Coronary artery (tissue), 2 donors: ENCODE measurements at regions not wholly inside any gene's neighbourhood (a gene's known extent, or its start where the extent isn't known, plus 50 kb on each side); places are given as distances from the start of the nearest gene placed in this dataset.

Experiments
- DNase-seq: peaks from one replicate; pipeline ENCODE4 v3.0.0-alpha.2; 2017; ENCODE audit warnings: low spot score
- H3K27ac ChIP-seq, 2 donors: fragments of 200-600 bp; sonication (generic); one replicate each; pipeline ENCODE4 v1.5.1; 2016 to 2019
- H3K4me3 ChIP-seq: fragments of 200-600 bp; sonication (generic); 2 replicates; pipeline ENCODE4 v1.5.1; 2016; ENCODE audit warnings: mild to moderate bottlenecking, moderate library complexity
- TF ChIP-seq, protein P1 (sequence below): fragments of 200-600 bp; sonication (generic); IDR thresholded peaks from one replicate; pipeline ENCODE4 v1.5.1; 2019; ENCODE audit warnings: antibody characterized with exemption

DNA sequence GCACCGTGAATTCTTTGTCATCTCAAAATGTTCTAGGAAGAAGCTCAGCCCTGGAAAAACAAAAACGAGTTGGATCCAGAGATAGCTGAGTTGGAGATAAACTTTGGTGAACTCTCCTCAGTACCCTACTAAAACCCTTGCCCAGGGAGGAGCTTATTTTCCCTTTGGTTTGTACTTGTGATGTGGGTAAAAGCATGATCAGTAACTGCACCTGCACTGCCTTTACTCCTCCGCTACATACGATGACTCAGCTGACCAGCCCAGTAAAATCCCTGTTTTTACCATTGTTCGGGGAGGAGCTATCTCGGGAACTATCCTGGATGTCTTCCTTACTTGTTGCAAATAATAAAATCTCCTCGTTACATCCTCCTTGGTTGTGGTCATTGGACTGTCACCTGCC, 359.3 kb downstream of the SH2D4B start:
- no peak overlapping the region for H3K27ac ChIP-seq
- H3K4me3 ChIP-seq: no peak overlapping the region
- no peak for DNase-seq
- TF ChIP-seq, protein P1, sequence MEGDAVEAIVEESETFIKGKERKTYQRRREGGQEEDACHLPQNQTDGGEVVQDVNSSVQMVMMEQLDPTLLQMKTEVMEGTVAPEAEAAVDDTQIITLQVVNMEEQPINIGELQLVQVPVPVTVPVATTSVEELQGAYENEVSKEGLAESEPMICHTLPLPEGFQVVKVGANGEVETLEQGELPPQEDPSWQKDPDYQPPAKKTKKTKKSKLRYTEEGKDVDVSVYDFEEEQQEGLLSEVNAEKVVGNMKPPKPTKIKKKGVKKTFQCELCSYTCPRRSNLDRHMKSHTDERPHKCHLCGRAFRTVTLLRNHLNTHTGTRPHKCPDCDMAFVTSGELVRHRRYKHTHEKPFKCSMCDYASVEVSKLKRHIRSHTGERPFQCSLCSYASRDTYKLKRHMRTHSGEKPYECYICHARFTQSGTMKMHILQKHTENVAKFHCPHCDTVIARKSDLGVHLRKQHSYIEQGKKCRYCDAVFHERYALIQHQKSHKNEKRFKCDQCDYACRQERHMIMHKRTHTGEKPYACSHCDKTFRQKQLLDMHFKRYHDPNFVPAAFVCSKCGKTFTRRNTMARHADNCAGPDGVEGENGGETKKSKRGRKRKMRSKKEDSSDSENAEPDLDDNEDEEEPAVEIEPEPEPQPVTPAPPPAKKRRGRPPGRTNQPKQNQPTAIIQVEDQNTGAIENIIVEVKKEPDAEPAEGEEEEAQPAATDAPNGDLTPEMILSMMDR: no peak

DNA sequence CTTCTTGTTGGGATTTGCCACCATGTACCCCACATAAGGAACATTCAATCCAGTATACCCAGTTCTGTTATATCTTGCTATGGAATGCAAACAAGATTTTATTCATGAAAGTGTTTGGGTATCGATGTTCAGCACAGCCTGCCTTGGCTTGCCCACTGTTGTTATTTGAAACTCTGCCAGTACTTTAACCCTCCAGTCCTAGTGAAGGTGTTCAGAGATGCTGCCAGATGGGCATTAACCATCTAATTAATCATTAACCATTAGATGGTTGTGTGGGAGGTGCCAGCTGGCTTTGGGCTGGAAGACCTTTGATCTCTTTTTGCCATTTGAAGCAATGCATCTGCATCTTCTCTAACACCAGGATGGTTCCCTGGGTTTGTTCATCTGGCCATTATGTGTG, 363.0 kb downstream of the SH2D4B start:
- Histone ChIP-seq H3K27ac (no peak overlapping the region), H3K4me3 (no peak overlapping the region)
- DNase-seq: no peak
- TF ChIP-seq, protein P1: no peak

DNA sequence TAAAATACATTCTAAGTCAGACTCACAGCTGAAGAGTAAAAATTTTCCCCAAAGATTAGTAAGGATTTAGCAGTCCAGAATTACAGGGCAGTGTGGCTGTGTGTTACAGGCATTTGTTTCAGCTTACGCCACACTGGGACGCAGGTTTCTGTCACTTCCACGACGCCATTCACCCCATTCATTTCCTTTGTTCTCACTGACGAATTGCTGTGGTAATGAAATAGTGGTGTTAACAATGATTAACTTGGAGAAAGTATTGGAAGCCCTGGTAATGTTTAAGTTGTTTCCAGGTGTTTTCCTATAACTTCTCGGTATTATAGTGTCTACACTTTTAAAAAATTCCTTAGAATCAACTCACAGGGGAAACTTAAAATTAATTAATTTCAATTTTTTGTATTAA, 370.9 kb downstream of the SH2D4B start:
- Histone ChIP-seq H3K27ac (no peak overlapping the region), H3K4me3 (no peak overlapping the region)
- TF ChIP-seq, protein P1: no peak
- no peak for DNase-seq

DNA sequence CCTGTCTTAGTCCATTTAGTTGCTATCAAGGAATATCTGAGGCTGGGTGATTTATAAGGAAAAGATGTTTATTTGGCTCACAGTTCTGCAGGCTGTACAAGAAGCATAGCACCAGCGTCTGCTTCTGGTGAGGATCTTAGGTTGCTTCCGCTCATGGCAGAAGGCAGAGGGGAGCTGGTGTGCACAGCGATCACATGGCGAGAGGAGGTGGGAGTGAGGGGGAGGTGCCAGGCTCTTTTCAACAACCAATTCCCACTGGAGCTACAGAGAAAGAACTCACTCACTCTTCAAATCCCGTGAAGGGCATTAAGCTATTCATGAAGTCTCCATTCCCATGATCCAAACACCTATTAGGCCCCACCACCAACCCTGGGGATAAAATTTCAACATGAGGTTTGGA, 371.6 kb downstream of the SH2D4B start:
- TF ChIP-seq, protein P1: no peak
- no peak overlapping the region for H3K4me3 ChIP-seq
- no peak overlapping the region for H3K27ac ChIP-seq
- DNase-seq: no peak

DNA sequence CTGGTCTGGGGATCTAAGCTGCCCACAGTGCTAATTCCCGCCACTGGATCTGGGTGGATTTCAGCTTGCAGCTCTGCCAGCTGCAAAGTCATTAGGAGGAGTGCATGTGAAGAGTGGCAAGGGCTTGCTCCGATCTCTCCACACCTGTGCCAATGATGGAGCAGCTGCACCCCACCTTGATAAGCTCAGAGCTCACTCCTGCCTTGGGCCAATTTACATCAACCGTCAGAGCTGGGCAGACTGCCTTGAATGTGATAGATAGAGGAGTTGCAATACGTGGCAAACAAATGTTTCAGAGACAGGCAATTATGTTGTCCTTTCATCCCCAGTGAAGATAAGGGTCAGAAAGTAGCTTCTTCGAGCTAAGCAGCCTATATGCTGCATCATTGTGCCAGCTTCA, 379.9 kb downstream of the SH2D4B start:
- no peak overlapping the region for H3K27ac ChIP-seq
- DNase-seq: no peak
- no peak overlapping the region for H3K4me3 ChIP-seq
- TF ChIP-seq, protein P1: no peak

DNA sequence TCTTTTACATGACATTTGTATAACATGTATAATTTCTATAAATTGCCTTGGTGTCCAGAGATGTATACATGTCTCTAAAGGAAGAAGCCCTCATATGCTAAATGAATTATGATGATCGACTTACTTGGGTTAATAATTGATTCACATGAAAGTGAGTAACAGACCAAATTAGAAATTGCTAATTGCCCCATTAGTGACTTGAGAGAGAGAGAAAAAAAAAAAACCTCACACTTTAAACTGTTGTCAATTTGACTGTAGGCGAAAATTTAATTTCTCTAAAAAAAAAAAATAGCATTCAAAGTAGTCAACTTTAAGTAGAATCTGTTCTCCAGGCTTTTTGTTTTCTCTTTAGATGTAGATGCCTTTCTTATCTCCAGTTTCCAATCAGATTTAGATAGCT, 383.3 kb downstream of the SH2D4B start:
- no peak for DNase-seq
- Histone ChIP-seq H3K4me3 (no peak overlapping the region), H3K27ac (no peak overlapping the region)
- TF ChIP-seq, protein P1: no peak

DNA sequence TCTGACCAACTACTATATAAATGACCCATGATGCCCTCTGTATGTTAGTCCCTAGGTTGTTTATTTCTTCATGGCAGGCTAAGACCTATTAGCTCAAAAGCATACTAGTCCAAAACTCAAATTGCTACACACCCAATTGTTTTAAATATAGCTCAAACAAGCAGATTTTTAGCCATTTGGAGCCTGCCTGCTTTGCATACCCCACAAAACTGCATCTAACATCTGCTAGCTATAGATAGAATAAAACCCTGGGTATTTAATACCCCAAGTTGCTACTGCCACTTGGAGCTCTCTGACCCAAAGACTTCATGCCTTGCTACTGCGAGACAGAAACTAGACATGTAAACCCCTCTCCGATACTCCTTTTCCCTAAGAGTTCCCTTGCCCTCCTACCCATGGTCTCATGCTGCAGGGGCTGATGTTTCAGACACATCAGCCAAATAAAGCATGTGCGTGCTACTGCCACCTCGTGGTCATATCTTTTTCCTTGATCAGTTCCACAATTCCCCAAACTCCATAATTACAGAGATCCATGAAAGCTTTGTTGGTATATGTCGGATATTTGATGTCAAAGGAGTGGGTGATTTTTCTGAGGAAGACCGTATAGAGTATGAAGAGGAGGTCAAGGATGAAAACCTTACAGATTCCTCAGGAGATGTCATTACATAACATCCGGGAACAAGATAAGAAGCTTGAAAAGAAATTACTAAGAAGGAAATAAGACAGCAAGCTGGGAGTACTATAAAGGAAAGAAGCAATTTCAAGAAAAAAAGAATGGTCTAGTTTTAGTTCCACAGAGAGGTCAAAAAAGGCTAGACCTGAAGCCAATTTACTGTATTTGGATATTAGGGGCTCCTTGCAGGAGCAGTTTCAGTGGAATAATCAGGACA, 386.6 kb downstream of the SH2D4B start:
- no peak overlapping the region for H3K4me3 ChIP-seq
- TF ChIP-seq, protein P1: peak; percentile 50
- no peak for DNase-seq
- no peak overlapping the region for H3K27ac ChIP-seq
